ENCODE measurements at regions not wholly inside any gene's neighbourhood (a gene's known extent, or its start where the extent isn't known, plus 50 kb on each side); places are given as distances from the start of the nearest gene placed in this dataset.

DNA sequence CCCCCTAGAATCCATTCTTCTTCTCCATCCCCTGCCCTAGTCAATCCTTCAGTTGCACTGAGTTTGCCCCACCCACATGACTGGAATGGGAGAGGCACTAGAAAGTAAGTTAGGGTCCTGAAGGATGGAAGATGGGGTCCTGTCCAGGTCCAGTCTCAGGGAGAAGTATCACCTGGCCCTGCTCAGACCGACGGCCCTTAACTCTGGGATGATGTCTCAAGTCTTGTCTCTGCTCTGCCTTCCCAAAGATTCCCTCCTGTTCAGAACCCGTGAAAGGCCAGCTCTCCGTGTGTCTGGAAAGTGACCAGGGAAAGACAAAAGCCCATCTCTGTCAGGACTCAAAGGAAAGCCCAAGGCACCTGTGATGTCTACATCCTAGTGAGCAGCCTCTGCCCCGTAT, 88.8 kb downstream of the OAT start:
- TF ChIP-seq EZH2 (IDR thresholded peaks at IDR 0.05; ENCODE audit: low read length, missing control alignments) = no peak
- TF ChIP-seq, protein P1, sequence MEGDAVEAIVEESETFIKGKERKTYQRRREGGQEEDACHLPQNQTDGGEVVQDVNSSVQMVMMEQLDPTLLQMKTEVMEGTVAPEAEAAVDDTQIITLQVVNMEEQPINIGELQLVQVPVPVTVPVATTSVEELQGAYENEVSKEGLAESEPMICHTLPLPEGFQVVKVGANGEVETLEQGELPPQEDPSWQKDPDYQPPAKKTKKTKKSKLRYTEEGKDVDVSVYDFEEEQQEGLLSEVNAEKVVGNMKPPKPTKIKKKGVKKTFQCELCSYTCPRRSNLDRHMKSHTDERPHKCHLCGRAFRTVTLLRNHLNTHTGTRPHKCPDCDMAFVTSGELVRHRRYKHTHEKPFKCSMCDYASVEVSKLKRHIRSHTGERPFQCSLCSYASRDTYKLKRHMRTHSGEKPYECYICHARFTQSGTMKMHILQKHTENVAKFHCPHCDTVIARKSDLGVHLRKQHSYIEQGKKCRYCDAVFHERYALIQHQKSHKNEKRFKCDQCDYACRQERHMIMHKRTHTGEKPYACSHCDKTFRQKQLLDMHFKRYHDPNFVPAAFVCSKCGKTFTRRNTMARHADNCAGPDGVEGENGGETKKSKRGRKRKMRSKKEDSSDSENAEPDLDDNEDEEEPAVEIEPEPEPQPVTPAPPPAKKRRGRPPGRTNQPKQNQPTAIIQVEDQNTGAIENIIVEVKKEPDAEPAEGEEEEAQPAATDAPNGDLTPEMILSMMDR (conservative IDR thresholded peaks at IDR 0.05 in 1 of 2, IDR thresholded peaks at IDR 0.05 in 1 of 2; ENCODE audit: low read depth in 1 of 2, low read length in 2 of 2) = no peak

Measured in fibroblast of lung (primary cell).